ENCODE measurements at regions not wholly inside any gene's neighbourhood (a gene's known extent, or its start where the extent isn't known, plus 50 kb on each side); places are given as distances from the start of the nearest gene placed in this dataset.

- TF ChIP-seq CTCF (IDR thresholded peaks at IDR 0.05) (no peak), POLR2AphosphoS5 (IDR thresholded peaks at IDR 0.05) (no peak), POLR2A (IDR thresholded peaks at IDR 0.05) (no peak)
These were observed 722.5 kb upstream of the CADM2 start for GRCh38 chr3:84236261-84236660.

Measured in transverse colon (tissue), 4 donors.